GM19328 (cell line): ENCODE measurements at regions not wholly inside any gene's neighbourhood (a gene's known extent, or its start where the extent isn't known, plus 50 kb on each side); places are given as distances from the start of the nearest gene placed in this dataset.

Source experiments
- ATAC-seq: cut with Tn5 transposase; IDR thresholded peaks from one replicate; pipeline ENCODE4 v1.9.1; 2021; ENCODE audit warnings: mild to moderate bottlenecking, moderate library complexity; ENCODE audit not compliant: unreplicated experiment

- no peak for ATAC-seq
Observed at GRCh38 chr2:103264058-103264768, 502.4 kb downstream of the TMEM182 start.

GRCh38 chr2:103265521-103265920 lies 503.7 kb downstream of the TMEM182 start:
- ATAC-seq = no peak

GRCh38 chr2:103268841-103269498 lies 507.1 kb downstream of the TMEM182 start:
- ATAC-seq = no peak

GRCh38 chr2:103276869-103277268 lies 515.0 kb downstream of the TMEM182 start:
- ATAC-seq = no peak

- no peak for ATAC-seq
Observed at GRCh38 chr2:103284750-103285149, 522.9 kb downstream of the TMEM182 start.

GRCh38 chr2:103285354-103285753 lies 523.5 kb downstream of the TMEM182 start:
- no peak for ATAC-seq

GRCh38 chr2:103287746-103288145 lies 525.9 kb downstream of the TMEM182 start:
- ATAC-seq = no peak

- no peak for ATAC-seq
Observed at GRCh38 chr2:103288696-103289095, 526.9 kb downstream of the TMEM182 start.

- ATAC-seq = no peak
Observed at GRCh38 chr2:103289105-103289725, 527.4 kb downstream of the TMEM182 start.

GRCh38 chr2:103292573-103292972 lies 530.7 kb downstream of the TMEM182 start:
- no peak for ATAC-seq

GRCh38 chr2:103293067-103293741 lies 531.4 kb downstream of the TMEM182 start:
- ATAC-seq = no peak

- no peak for ATAC-seq
Observed at GRCh38 chr2:103293742-103294077, 531.9 kb downstream of the TMEM182 start.

GRCh38 chr2:103294420-103294819 lies 532.6 kb downstream of the TMEM182 start:
- no peak for ATAC-seq

GRCh38 chr2:103295591-103295990 lies 533.8 kb downstream of the TMEM182 start:
- ATAC-seq = no peak

- no peak for ATAC-seq
Observed at GRCh38 chr2:103324671-103325070, 562.8 kb downstream of the TMEM182 start.

GRCh38 chr2:103327386-103327785 lies 565.6 kb downstream of the TMEM182 start:
- no peak for ATAC-seq

GRCh38 chr2:103327966-103328365 lies 566.1 kb downstream of the TMEM182 start:
- ATAC-seq = no peak

- ATAC-seq = no peak
Observed at GRCh38 chr2:103335403-103335802, 573.6 kb downstream of the TMEM182 start.

GRCh38 chr2:103338819-103339218 lies 577.0 kb downstream of the TMEM182 start:
- ATAC-seq = no peak

- no peak for ATAC-seq
Observed at GRCh38 chr2:103346780-103347179, 584.9 kb downstream of the TMEM182 start.

- ATAC-seq = no peak
Observed at GRCh38 chr2:103353774-103354173, 591.9 kb downstream of the TMEM182 start.

- no peak for ATAC-seq
Observed at GRCh38 chr2:103355287-103355686, 593.5 kb downstream of the TMEM182 start.
